Cardiac fibroblast (primary cell): ENCODE measurements at regions not wholly inside any gene's neighbourhood (a gene's known extent, or its start where the extent isn't known, plus 50 kb on each side); places are given as distances from the start of the nearest gene placed in this dataset.

ENCODE experiments used
- DNase-seq, 2 donors: peaks; one replicate each; pipeline versions ENCODE4 v3.0.0 to v3.0.0-alpha.2; 2010; ENCODE audit warnings: low read depth in 2 of 2
- H3K4me3 ChIP-seq, 2 donors: replicated peaks in 1 of 2; 1 replicate in 1 of 2; 2 replicates in 1 of 2; pipeline ENCODE4 v1.5.1; 2011; ENCODE audit warnings: low read depth in 2 of 2, low read length in 2 of 2, mild to moderate bottlenecking in 2 of 2, moderate library complexity in 1 of 2
- CTCF ChIP-seq: IDR thresholded peaks from one replicate; pipeline ENCODE4 v1.5.1; 2011; ENCODE audit warnings: low read depth, mild to moderate bottlenecking, low read length, inconsistent platforms

DNA sequence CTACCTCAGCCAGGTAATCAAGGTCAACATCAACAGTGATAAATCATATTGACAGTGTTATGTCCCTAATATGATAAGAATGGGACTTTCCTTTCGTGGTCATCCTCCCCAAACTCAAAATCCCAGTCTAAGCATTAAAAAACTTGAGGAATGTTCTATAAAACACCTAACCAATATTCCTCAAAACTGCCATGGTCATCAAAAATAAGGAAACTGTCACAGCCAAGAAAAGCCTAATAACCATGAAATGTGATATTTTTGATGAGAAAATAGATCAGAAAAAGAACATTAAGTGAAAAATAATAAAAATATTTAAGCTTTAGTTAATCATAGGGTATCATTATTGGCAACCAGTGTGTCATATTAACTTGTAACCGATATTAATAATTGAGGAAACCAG is 232.1 kb upstream of the ATP10B start:
- no peak for DNase-seq
- H3K4me3 ChIP-seq = no peak overlapping the region
- TF ChIP-seq CTCF = no peak

DNA sequence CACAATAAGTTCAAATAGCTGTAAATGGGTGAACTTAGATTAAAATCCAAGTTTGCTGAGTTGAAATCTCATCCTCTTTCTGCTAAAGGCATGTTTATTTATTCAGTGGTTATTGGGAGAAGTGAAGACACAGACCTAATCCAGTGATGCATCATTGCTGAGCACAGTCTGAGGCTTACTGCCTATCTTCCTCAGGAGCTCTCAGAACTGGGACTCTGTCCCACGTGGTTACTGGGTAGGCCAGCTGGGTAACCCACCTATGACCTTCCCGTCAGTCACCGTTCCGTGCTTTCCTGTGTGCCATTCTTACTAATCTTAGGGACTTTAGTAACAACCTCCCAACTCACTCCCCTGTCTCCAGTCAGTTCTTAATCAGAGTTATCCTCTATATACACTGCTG is 226.8 kb upstream of the ATP10B start:
- H3K4me3 ChIP-seq = no peak overlapping the region
- DNase-seq = no peak
- no peak for TF ChIP-seq CTCF

DNA sequence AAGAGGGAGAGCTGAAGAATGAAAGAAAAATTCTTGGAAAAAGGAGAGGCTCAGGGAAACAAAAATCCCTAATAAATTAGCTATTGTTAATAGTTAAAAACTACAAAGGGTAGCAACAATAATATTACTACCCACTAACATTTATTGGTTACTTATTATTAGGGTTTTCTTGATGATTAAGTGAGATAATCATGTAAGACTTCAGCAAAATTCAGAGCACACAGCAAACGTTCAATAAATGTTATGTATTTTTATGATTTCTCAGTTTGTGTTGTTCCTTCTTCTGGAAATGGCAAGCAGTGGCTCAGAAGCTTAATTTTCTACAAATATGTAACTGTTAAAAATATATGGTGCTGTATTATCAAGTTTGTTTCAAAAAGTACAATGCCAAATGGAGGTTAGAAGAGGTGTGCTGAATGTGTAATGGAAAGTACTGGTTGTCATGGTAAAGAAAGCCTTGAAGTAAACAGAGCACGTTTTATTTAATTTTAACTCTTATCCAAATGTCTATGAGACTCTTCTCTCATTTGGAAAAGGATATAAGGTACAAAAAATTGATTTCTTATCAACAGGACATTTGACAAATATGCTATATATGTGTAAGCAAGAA is 226.0 kb upstream of the ATP10B start:
- no peak for TF ChIP-seq CTCF
- no peak overlapping the region for H3K4me3 ChIP-seq
- DNase-seq = no peak

- DNase-seq = no peak
- no peak for TF ChIP-seq CTCF
- H3K4me3 ChIP-seq = no peak overlapping the region
These were observed 225.5 kb upstream of the ATP10B start for GRCh38 chr5:161077496-161077895.

GRCh38 chr5:161064781-161065180 is 212.8 kb upstream of the ATP10B start:
- no peak for TF ChIP-seq CTCF
- DNase-seq = no peak

DNA sequence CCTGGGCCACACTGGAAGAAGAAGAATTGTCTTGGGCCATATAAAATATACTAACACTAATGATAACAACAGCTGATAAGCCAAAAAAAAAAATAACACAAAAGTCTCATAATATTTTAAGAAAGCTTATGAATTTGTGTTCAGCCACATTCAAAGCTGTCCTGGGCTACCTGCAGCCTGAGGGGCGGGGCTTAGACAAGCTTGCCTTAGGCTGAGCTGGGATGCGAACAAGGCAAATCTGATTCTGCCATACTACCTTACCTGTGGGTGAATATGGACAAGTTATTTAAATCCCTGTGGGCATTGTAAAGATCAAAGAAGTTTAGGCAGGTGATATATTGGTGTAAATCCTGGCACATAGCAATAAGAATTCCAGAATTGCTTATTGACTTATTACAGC is 212.3 kb upstream of the ATP10B start:
- H3K4me3 ChIP-seq = no peak overlapping the region
- DNase-seq = no peak
- TF ChIP-seq CTCF = no peak

More at GRCh38 chr5:161064781-161065180, 212.8 kb upstream of the ATP10B start:
- no peak overlapping the region for H3K4me3 ChIP-seq

DNA sequence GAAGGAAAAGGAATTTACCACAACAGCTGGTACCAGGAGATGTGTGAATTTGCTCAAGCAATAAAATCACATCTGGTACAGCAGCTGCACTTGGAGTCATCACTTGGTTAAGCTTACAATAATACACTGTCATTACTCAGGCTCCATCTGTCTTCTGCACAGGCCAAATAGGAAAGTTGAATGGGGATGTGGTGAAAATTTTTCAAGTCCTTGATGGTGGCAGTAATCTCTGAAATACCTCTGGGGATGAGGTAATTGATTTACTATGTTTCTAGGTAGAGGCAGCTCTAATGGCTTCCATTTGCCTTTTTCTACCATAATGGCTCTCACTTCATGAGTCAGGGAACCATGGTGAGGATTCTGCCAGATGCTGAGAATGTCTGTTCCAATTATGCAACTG is 206.8 kb upstream of the ATP10B start:
- no peak overlapping the region for H3K4me3 ChIP-seq
- DNase-seq = no peak
- TF ChIP-seq CTCF = no peak
